ENCODE measurements at regions not wholly inside any gene's neighbourhood (a gene's known extent, or its start where the extent isn't known, plus 50 kb on each side); places are given as distances from the start of the nearest gene placed in this dataset.
"Not testable (repeated sequence)": the region's sequence is repeated elsewhere in the genome, so short reads cannot be mapped to it uniquely, and the experiment has no call there.

GRCh38 chr9:88287972-88288371 lies 100.3 kb upstream of the SPIN1 start:
- intact Hi-C loops (cut with micrococcal nuclease), result no loop called here

DNA sequence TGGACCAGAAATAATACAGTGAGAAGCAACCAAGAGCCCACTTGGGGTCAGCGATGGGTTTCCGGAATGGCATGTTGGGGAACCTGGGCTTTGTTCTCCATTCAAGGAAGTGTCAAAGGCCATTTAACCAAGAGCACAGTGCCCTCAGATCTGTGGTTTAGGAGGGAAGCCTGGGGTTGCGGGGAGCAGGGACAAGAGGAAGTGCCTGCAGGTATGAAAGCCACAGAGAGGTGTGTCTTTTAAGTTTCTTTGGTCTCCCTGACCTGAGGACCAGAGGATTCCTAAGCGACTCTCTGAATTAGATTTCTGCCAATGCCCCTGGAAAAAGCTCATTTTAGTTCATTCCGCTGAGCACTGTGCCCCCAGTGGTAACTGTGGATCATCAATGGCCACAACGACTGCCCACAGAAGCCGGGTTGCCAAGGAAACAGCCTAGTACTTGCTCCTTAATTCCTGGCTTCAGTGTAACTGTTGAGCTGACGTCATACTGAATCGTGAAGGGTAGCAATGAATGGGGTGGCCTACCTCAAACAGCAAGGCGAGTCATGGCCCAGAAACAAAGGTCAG lies 107.3 kb upstream of the SPIN1 start:
- intact Hi-C loops (cut with micrococcal nuclease), result loop anchor here (2.0 kb wide), 1 partner anchor 22 kb away; no protein-coding TSS in a partner anchor

DNA sequence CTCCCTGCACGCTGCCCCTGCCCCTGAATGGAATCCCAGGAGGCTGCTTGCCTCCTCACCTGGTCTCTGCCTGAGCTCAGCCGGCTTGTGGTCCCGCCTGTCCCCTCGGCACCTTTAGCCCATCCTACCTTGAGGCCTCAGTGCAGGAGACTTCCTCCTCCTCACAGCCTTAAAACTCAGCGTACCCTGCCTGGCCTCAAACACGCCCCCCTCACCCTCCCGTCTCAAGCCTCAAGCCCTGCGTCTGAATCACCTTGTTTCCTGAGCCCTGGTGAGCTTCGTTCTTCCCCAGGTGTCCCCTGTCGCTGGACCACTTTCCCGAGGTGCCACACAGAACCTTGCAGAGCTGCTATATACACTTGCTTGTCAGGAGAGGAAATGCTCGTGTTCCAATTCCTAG lies 110.2 kb upstream of the SPIN1 start:
- intact Hi-C loops (cut with micrococcal nuclease), result no loop called here

- intact Hi-C loops (cut with micrococcal nuclease), result no loop called here
Measured at GRCh38 chr9:88274078-88274477, 114.2 kb upstream of the SPIN1 start.

GRCh38 chr9:88272986-88273385 lies 115.3 kb upstream of the SPIN1 start:
- intact Hi-C loops (cut with micrococcal nuclease), result no loop called here

DNA sequence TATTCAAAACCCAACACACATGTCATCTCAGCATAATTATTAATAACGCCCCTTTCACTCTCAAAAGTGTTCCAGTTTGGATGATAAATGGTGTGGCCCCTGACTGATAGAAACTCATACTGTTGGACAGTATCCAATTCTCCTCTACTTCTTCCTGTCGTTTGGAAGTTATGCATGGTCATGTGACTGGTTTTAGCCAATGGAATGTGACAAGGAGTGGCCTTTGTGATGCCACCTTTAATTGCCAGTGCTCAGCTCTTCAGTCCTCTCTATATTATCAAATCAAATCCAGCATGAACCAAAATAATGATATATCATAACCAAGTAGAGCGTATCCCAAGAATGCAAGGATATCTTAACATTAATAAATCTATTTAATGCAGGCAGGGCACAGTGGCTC lies 117.8 kb upstream of the SPIN1 start:
- intact Hi-C loops (cut with micrococcal nuclease), result no loop called here

GRCh38 chr9:88268886-88269285 lies 119.4 kb upstream of the SPIN1 start:
- intact Hi-C loops (cut with micrococcal nuclease), result no loop called here

DNA sequence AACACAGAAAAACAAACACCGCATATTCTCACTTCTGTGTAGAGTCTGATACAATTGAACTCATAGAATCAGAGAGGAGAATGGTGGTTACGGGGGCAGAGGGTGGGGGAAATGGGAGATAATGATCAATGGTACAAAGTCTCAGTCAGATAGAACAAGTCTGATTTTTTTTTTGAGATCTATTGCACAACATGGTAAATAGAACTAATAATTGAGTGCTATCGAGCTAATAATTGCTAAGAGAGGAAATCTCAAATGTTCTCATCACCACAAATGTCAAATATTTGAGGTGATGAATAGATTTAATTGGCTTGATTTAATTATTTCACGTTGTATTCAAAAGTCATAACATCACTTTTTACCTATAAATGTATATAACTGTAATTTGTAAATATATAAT lies 121.0 kb upstream of the SPIN1 start:
- intact Hi-C loops (cut with micrococcal nuclease), result no loop called here

- intact Hi-C loops (cut with micrococcal nuclease), result no loop called here
Measured at GRCh38 chr9:88266416-88266815, 121.8 kb upstream of the SPIN1 start.

GRCh38 chr9:88259001-88259400 lies 120.7 kb upstream of the SPATA31C2 start:
- intact Hi-C loops (cut with micrococcal nuclease), result no loop called here

DNA sequence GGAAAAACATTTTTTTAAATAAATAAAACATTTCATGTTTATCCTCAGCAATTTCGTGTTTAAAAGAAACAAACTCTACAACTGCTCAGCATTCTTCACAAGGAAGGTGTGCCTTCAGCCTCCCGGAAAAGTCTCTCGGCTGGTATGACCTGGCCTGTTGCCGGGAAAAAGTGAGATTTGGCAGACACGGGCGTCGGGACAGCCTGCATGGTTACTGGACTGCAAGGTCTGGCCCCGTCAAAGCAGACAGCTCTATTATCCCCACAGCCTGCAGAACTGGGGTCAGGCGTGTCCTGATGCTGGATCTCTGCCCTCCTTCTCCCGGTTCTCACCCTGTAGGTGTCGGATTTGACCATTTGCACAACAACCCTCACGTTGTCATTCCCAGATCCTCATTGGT lies 120.3 kb upstream of the SPATA31C2 start:
- intact Hi-C loops (cut with micrococcal nuclease), result no loop called here

- intact Hi-C loops (cut with micrococcal nuclease), result no loop called here
Measured at GRCh38 chr9:88258024-88258423, 119.7 kb upstream of the SPATA31C2 start.

GRCh38 chr9:88256216-88256615 lies 117.9 kb upstream of the SPATA31C2 start:
- intact Hi-C loops (cut with micrococcal nuclease), result no loop called here

- intact Hi-C loops (cut with micrococcal nuclease), result not testable (repeated sequence)
Measured at GRCh38 chr9:88255806-88256205, 117.5 kb upstream of the SPATA31C2 start.

GRCh38 chr9:88251903-88252302 lies 113.6 kb upstream of the SPATA31C2 start:
- intact Hi-C loops (cut with micrococcal nuclease), result no loop called here

- intact Hi-C loops (cut with micrococcal nuclease), result no loop called here
Measured at GRCh38 chr9:88243736-88244135, 105.5 kb upstream of the SPATA31C2 start.

DNA sequence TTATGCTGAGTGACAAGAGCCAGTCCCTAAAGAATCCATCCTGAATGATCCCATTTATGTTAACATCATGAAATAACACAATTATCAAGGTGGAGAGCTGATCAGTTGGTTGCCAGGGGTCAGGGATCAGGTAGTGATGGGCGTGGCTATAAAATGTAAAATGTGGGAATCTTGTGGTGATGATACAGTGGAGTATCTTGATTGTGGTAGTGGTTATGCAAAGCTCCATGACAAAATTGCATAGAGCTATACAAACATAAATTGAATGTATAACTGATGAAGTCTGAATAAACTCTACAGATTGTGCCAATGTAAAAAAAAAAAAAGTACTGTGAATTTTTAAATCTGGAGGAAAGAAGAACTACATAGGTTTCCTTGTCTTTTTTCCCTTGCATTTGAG lies 104.6 kb upstream of the SPATA31C2 start:
- intact Hi-C loops (cut with micrococcal nuclease), result no loop called here

DNA sequence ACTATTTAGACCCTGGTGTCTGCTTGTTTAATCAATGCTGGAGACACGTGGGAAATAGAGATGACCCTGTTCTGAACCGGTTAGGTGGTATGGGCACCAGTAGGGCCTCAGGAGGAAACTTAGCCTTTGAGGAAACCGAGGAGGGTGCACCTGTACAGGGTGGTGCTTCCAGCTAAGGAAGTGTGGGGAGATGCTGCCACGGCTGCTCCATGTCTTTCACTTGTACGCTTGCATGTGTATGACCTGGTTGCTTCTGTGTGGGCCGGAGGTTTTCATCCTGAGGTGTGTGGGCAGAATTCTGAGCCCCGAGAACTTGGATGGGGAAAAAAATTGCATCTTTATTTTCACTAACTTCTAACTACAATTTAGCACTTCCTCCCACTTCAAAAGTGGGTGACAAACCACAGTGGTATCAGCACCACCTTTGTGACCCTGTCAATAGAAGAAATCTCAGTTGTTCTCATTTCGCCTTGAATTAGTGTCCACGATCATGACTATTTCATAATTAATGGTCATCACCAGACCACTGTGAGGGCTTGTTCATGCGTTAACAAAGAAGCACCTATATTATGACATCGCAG lies 99.8 kb upstream of the SPATA31C2 start:
- intact Hi-C loops (cut with micrococcal nuclease), result no loop called here

DNA sequence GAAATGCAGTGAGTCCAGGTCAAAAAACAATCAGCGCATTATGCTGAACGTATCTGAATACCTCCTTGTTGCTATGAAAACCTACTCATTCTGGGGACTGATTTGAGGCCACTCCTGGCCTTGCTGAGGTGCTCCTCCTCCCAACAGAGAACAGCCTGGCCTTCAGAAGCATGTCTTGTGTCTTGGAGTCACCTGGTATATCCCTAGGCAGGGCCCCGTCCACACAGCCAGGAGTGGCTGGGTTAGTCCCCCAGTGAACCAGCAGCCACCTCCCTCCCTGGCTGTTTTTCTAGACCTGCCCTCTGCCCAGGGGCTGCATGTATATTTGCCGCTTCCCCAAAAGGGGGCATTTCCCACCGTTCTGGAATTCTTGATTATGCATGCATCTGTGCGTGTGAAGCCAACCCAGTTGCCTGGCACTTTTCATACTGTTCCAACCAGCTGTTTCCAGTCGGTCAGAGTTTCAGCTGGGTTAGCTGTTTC lies 99.2 kb upstream of the SPATA31C2 start:
- intact Hi-C loops (cut with micrococcal nuclease), result no loop called here

GRCh38 chr9:88236511-88237478 lies 98.5 kb upstream of the SPATA31C2 start:
- intact Hi-C loops (cut with micrococcal nuclease), result no loop called here

GRCh38 chr9:88235615-88236014 lies 97.3 kb upstream of the SPATA31C2 start:
- intact Hi-C loops (cut with micrococcal nuclease), result no loop called here

GRCh38 chr9:88234114-88234513 lies 95.8 kb upstream of the SPATA31C2 start:
- intact Hi-C loops (cut with micrococcal nuclease), result no loop called here

All from T-helper 2 cell treated with Interferon-gamma antibody and Interleukin-4, amounts not matched to agents 100 ng/mL and 5 ng/mL, for 36 hours (primary cell).